Loucy (cell line): ENCODE measurements at regions not wholly inside any gene's neighbourhood (a gene's known extent, or its start where the extent isn't known, plus 50 kb on each side); places are given as distances from the start of the nearest gene placed in this dataset.

ENCODE experiments used
- CTCF ChIP-seq: fragments of 200-600 bp; sonication (generic); conservative IDR thresholded peaks from 2 replicates; pipeline ENCODE4 v1.5.1; 2014; ENCODE audit warnings: mild to moderate bottlenecking, antibody characterized with exemption, low read length
- EZH2phosphoT487 ChIP-seq: fragments of 200-600 bp; IDR thresholded peaks from 2 replicates; pipeline ENCODE4 v1.6.1; 2018; ENCODE audit warnings: antibody characterized with exemption, mild to moderate bottlenecking, moderate library complexity, borderline replicate concordance

GRCh38 chr2:12515871-12516270 is 200.9 kb upstream of the TRIB2 start:
- TF ChIP-seq CTCF = no peak
- TF ChIP-seq EZH2phosphoT487 = no peak
